ENCODE measurements at regions not wholly inside any gene's neighbourhood (a gene's known extent, or its start where the extent isn't known, plus 50 kb on each side); places are given as distances from the start of the nearest gene placed in this dataset.

DNA sequence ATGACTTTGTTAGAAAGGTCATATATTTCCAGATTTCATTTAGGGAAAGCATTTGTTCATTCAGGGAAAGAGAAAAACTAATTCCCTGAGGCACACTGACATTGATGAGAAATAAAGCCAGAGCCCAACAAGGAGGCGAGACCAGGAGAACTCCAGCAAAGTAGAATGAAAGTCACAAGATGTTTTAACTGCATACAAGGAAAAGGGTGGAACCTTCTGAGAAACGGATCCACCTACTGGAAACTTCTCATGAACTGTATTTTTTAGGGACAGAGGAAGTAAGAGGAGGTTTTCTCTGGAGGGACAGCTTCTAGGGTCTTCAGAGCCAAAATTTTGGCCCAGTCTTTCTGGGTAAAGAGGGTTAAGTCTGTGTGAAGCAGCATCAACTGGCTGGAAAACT is 548.2 kb upstream of the PIK3C3 start:
- Histone ChIP-seq H3K4me3 (no peak overlapping the region), H3K9me3 (ENCODE audit: low read depth) (no peaks in the 10 kb centered on the region), H3K27ac (no peak overlapping the region), H3K36me3 (no peaks in the 10 kb centered on the region), H3K27me3 (no peaks in the 10 kb centered on the region), H3K4me1 (ENCODE audit: low read depth) (no peaks in the 10 kb centered on the region)
- TF ChIP-seq, protein P1, sequence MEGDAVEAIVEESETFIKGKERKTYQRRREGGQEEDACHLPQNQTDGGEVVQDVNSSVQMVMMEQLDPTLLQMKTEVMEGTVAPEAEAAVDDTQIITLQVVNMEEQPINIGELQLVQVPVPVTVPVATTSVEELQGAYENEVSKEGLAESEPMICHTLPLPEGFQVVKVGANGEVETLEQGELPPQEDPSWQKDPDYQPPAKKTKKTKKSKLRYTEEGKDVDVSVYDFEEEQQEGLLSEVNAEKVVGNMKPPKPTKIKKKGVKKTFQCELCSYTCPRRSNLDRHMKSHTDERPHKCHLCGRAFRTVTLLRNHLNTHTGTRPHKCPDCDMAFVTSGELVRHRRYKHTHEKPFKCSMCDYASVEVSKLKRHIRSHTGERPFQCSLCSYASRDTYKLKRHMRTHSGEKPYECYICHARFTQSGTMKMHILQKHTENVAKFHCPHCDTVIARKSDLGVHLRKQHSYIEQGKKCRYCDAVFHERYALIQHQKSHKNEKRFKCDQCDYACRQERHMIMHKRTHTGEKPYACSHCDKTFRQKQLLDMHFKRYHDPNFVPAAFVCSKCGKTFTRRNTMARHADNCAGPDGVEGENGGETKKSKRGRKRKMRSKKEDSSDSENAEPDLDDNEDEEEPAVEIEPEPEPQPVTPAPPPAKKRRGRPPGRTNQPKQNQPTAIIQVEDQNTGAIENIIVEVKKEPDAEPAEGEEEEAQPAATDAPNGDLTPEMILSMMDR (IDR thresholded peaks at IDR 0.05; ENCODE audit: low read depth, low read length): no peak
- no peak for DNase-seq (ENCODE audit: low read depth in 1 of 2, low spot score in 1 of 2)

DNA sequence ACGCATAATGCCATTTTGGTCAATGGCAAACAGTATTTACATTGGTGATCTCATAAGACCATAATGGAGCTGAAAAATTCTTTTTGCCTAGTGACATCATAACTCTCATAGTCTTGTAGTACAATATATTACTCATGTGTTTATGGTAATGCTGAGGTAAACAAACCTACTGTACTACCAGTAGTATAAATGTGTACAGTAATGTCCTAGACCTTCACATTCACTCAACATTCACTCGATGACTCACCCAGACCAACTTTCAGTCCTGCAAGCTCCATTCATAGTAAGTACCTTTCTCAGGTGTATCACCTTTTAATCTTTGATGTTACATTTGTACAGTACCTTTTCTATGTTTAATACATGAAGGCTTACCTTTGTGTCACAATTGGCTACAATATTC is 558.2 kb upstream of the PIK3C3 start:
- H3K27ac ChIP-seq: no peak overlapping the region
- H3K4me1 ChIP-seq (ENCODE audit: low read depth): peaks cover 10% of the 10 kb centered on the region
- H3K4me3 ChIP-seq: no peak overlapping the region
- no peaks in the 10 kb centered on the region for H3K9me3 ChIP-seq (ENCODE audit: low read depth)
- H3K27me3 ChIP-seq: no peaks in the 10 kb centered on the region
- no peaks in the 10 kb centered on the region for H3K36me3 ChIP-seq
- TF ChIP-seq, protein P1 (IDR thresholded peaks at IDR 0.05; ENCODE audit: low read depth, low read length): no peak
- no peak for DNase-seq (ENCODE audit: low read depth in 1 of 2, low spot score in 1 of 2)

DNA sequence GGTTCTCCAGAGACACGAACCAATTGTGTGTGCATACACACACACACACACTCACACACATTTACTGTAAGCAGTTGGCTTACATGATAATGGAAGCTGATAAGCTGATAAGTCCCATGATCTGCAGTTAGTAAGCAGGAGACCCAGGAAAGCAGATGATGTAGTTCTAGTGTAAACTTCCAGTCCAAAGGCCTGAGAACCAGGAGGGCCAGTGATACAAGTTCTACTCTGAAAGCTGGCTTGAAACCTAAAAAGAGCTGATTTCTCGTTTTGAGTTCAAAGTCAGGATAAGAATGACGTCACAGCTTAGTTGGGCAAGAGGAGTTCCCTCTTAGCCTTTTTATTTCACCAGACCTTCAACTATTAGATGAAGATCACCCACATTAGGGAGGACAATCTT is 558.8 kb upstream of the PIK3C3 start:
- Histone ChIP-seq H3K4me1 (ENCODE audit: low read depth) (peaks cover 17% of the 10 kb centered on the region), H3K27me3 (no peaks in the 10 kb centered on the region), H3K9me3 (ENCODE audit: low read depth) (no peaks in the 10 kb centered on the region), H3K4me3 (no peak overlapping the region), H3K36me3 (no peaks in the 10 kb centered on the region), H3K27ac (no peak overlapping the region)
- DNase-seq (ENCODE audit: low read depth in 1 of 2, low spot score in 1 of 2): peak in 1 of 2 donors; percentile 27
- TF ChIP-seq, protein P1 (IDR thresholded peaks at IDR 0.05; ENCODE audit: low read depth, low read length): no peak

DNA sequence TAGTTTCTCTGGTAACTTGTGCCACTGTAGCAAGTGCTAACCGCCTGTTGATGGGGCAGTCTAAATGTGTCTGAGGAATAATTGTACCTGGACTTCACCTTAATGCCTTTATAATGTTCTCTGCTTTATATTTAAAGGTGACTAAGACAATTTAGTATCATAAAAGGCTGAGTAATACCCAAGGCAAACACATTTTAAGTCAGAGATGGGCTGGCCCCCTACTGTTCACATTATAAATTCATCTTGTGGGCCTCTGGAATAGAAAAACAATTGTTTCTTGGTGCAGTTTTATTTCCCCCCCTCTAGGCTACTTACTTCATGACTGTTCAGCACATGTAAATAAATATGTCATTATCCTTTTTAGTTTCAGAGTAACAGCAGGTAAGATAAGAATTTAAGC is 559.3 kb upstream of the PIK3C3 start:
- TF ChIP-seq, protein P1 (IDR thresholded peaks at IDR 0.05; ENCODE audit: low read depth, low read length): peak; percentile 19
- H3K27me3 ChIP-seq: no peaks in the 10 kb centered on the region
- DNase-seq (ENCODE audit: low read depth in 1 of 2, low spot score in 1 of 2): peak in 1 of 2 donors; percentile 22
- H3K27ac ChIP-seq: no peak overlapping the region
- H3K36me3 ChIP-seq: no peaks in the 10 kb centered on the region
- H3K9me3 ChIP-seq (ENCODE audit: low read depth): no peaks in the 10 kb centered on the region
- H3K4me1 ChIP-seq (ENCODE audit: low read depth): peaks cover 22% of the 10 kb centered on the region
- no peak overlapping the region for H3K4me3 ChIP-seq

DNA sequence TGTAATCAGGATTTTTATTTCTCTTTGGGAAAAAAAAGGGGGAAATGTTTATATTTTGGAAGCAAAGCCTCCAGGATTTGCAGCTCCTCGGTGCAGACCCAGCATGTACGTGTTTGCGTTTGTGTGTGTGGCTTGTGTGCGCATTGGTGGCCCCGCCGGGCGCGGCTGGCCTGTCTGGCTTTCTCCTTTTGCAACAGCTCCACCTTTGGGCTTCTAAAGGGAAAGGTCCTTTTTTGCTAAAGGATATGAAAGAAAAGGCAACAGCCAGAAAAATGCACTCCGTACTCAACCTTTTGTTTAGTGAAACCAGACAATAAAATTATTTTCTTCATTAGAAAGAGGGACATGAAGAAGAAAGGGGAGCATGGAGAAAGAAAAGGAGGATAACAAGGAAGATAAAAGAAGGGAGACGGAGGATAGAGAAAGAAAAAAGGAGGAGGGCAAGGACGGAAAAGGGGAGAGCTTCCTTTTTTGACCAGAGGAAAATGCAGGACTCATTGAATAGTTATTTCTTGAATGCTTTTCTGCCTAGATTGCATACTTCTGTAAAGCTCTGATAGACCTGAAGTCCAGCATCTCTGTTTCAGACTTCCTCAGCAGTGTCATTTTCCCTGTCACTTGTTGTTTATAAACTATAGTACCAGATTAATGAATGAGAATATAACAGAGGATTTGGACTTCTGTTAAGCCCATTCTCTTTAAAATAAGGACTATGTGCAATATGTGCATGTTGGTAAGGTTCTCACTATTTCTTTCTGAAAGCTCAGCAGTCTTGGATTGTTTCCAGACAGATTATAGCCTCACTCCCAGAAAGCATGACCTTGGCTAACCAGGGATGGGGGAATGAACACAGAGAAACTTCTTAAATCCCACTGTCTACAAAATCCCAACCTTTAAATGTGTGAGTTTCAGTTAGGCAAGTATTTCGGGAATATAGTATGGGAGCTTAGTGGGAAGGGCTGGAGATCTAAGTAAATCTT is 563.1 kb upstream of the PIK3C3 start:
- Histone ChIP-seq H3K27ac (peak overlapping the region; percentile 31), H3K4me1 (ENCODE audit: low read depth) (peaks cover 33% of the 10 kb centered on the region), H3K4me3 (no peak overlapping the region), H3K36me3 (no peaks in the 10 kb centered on the region), H3K9me3 (ENCODE audit: low read depth) (no peaks in the 10 kb centered on the region), H3K27me3 (no peaks in the 10 kb centered on the region)
- peak; percentile 85 to 87 for DNase-seq (ENCODE audit: low read depth in 1 of 2, low spot score in 1 of 2)
- TF ChIP-seq, protein P1 (IDR thresholded peaks at IDR 0.05; ENCODE audit: low read depth, low read length): peak; percentile 82

All from cardiac muscle cell (in vitro differentiated cells and primary cell).